GM18520 (cell line): ENCODE measurements at regions not wholly inside any gene's neighbourhood (a gene's known extent, or its start where the extent isn't known, plus 50 kb on each side); places are given as distances from the start of the nearest gene placed in this dataset.

Experiments used
- ATAC-seq: cut with Tn5 transposase; IDR thresholded peaks from one replicate; pipeline ENCODE4 v1.9.1; 2021; ENCODE audit not compliant: unreplicated experiment

GRCh38 chr4:135120195-135120594 is 918.6 kb upstream of the PABPC4L start:
- no peak for ATAC-seq

- no peak for ATAC-seq
These were observed 912.5 kb upstream of the PABPC4L start for GRCh38 chr4:135114079-135114478.

GRCh38 chr4:135098061-135098460 is 896.5 kb upstream of the PABPC4L start:
- ATAC-seq: no peak

- ATAC-seq: no peak
These were observed 871.8 kb upstream of the PABPC4L start for GRCh38 chr4:135073389-135073788.

- ATAC-seq: no peak
These were observed 871.0 kb upstream of the PABPC4L start for GRCh38 chr4:135072553-135072952.

- no peak for ATAC-seq
These were observed 863.8 kb upstream of the PABPC4L start for GRCh38 chr4:135065366-135065765.

GRCh38 chr4:135050086-135050717 is 848.6 kb upstream of the PABPC4L start:
- no peak for ATAC-seq

- ATAC-seq: no peak
These were observed 831.1 kb upstream of the PABPC4L start for GRCh38 chr4:135032670-135033069.

- ATAC-seq: no peak
These were observed 814.2 kb upstream of the PABPC4L start for GRCh38 chr4:135015771-135016170.

- ATAC-seq: no peak
These were observed 805.8 kb upstream of the PABPC4L start for GRCh38 chr4:135007400-135007799.

- ATAC-seq: no peak
These were observed 797.6 kb upstream of the PABPC4L start for GRCh38 chr4:134999169-134999568.

GRCh38 chr4:134961963-134962362 is 760.4 kb upstream of the PABPC4L start:
- no peak for ATAC-seq

GRCh38 chr4:134958862-134959261 is 757.3 kb upstream of the PABPC4L start:
- no peak for ATAC-seq

GRCh38 chr4:134955059-134955458 is 753.5 kb upstream of the PABPC4L start:
- ATAC-seq: no peak

- ATAC-seq: no peak
These were observed 751.2 kb upstream of the PABPC4L start for GRCh38 chr4:134952775-134953174.

GRCh38 chr4:134952305-134952704 is 750.7 kb upstream of the PABPC4L start:
- ATAC-seq: no peak

- ATAC-seq: no peak
These were observed 746.6 kb upstream of the PABPC4L start for GRCh38 chr4:134948110-134948642.

GRCh38 chr4:134944115-134944514 is 742.5 kb upstream of the PABPC4L start:
- ATAC-seq: no peak

GRCh38 chr4:134936014-134936413 is 734.4 kb upstream of the PABPC4L start:
- ATAC-seq: no peak

GRCh38 chr4:134935320-134935719 is 733.7 kb upstream of the PABPC4L start:
- no peak for ATAC-seq

GRCh38 chr4:134934036-134934808 is 732.6 kb upstream of the PABPC4L start:
- ATAC-seq: no peak

GRCh38 chr4:134915355-134915754 is 713.8 kb upstream of the PABPC4L start:
- no peak for ATAC-seq
